Astrocyte of the cerebellum (primary cell): ENCODE measurements at regions not wholly inside any gene's neighbourhood (a gene's known extent, or its start where the extent isn't known, plus 50 kb on each side); places are given as distances from the start of the nearest gene placed in this dataset.

Experiments used
- DNase-seq: peaks from one replicate; pipeline ENCODE4 v3.0.0-alpha.2; 2011; ENCODE audit warnings: low read depth
- H3K4me3 ChIP-seq: 2 replicates; pipeline ENCODE4 v1.5.1; 2011; ENCODE audit warnings: mild to moderate bottlenecking, low read depth, low read length, moderate library complexity
- CTCF ChIP-seq: IDR thresholded peaks from 2 replicates; pipeline ENCODE4 v1.5.1; 2012; ENCODE audit warnings: low read length, low read depth, moderate library complexity, mild to moderate bottlenecking; ENCODE audit errors: missing control alignments
- in situ Hi-C: cut with HindIII; loops from 2 replicates; pipeline ENCODE4 v1.10.0; 2017; ENCODE audit warnings: low sequenced_read_pairs

- DNase-seq = no peak
- H3K4me3 ChIP-seq = no peak overlapping the region
- in situ Hi-C loops = no loop called here
- no peak for TF ChIP-seq CTCF
Observed at GRCh38 chr1:82273816-82274215, 473.1 kb downstream of the ADGRL2 start.

- peak; percentile 3 for DNase-seq
- in situ Hi-C loops = no loop called here
- no peak overlapping the region for H3K4me3 ChIP-seq
- TF ChIP-seq CTCF = no peak
Observed at GRCh38 chr1:82269431-82269830, 468.7 kb downstream of the ADGRL2 start.

GRCh38 chr1:82268826-82269225 lies 468.1 kb downstream of the ADGRL2 start:
- DNase-seq = no peak
- in situ Hi-C loops = no loop called here
- TF ChIP-seq CTCF = no peak
- no peak overlapping the region for H3K4me3 ChIP-seq

GRCh38 chr1:82266351-82266750 lies 465.6 kb downstream of the ADGRL2 start:
- no peak for DNase-seq
- no peak overlapping the region for H3K4me3 ChIP-seq
- in situ Hi-C loops = no loop called here
- TF ChIP-seq CTCF = no peak

GRCh38 chr1:82265436-82265835 lies 464.7 kb downstream of the ADGRL2 start:
- TF ChIP-seq CTCF = no peak
- DNase-seq = no peak
- H3K4me3 ChIP-seq = no peak overlapping the region
- in situ Hi-C loops = no loop called here

- DNase-seq = no peak
- in situ Hi-C loops = no loop called here
- TF ChIP-seq CTCF = no peak
- no peak overlapping the region for H3K4me3 ChIP-seq
Observed at GRCh38 chr1:82264802-82265201, 464.1 kb downstream of the ADGRL2 start.

- in situ Hi-C loops = no loop called here
- no peak for DNase-seq
- no peak overlapping the region for H3K4me3 ChIP-seq
- no peak for TF ChIP-seq CTCF
Observed at GRCh38 chr1:82263396-82263795, 462.7 kb downstream of the ADGRL2 start.
